Spinal cord (tissue), 9 donors: ENCODE measurements at regions not wholly inside any gene's neighbourhood (a gene's known extent, or its start where the extent isn't known, plus 50 kb on each side); places are given as distances from the start of the nearest gene placed in this dataset.

Experiments
- DNase-seq, 6 donors: peaks; one replicate each; pipeline versions ENCODE4 v3.0.0 to v3.0.0-alpha.2; 2013 to 2015; ENCODE audit warnings: low spot score in 6 of 6, low read depth in 4 of 6
- H3K27ac ChIP-seq: one replicate; pipeline ENCODE4 v1.5.1; 2013; ENCODE audit warnings: low read depth, low read length, control low read depth
- H3K27me3 ChIP-seq: one replicate; pipeline ENCODE4 v1.6.1; 2013; ENCODE audit warnings: low read length; ENCODE audit not compliant: control insufficient read depth, insufficient read depth
- H3K36me3 ChIP-seq: one replicate; pipeline ENCODE4 v1.6.1; 2013; ENCODE audit warnings: low read length; ENCODE audit not compliant: control insufficient read depth, insufficient read depth
- H3K4me1 ChIP-seq: one replicate; pipeline ENCODE4 v1.6.1; 2013; ENCODE audit warnings: low read length; ENCODE audit not compliant: control insufficient read depth, insufficient read depth
- H3K4me3 ChIP-seq: one replicate; pipeline ENCODE4 v1.5.1; 2013; ENCODE audit warnings: low read depth, low read length, control low read depth
- H3K9me3 ChIP-seq: one replicate; pipeline ENCODE4 v1.6.1; 2013; ENCODE audit warnings: low read length; ENCODE audit not compliant: control insufficient read depth, insufficient read depth
- whole genome bisulfite sequencing: methylation state at CpG from one replicate; pipeline ENCODE4 v1.1.5; 2013; ENCODE audit warnings: missing lambda C conversion rate; ENCODE audit not compliant: insufficient coverage; 5-methylcytosine and 5-hydroxymethylcytosine counted together
- donor health status: healthy.

DNA sequence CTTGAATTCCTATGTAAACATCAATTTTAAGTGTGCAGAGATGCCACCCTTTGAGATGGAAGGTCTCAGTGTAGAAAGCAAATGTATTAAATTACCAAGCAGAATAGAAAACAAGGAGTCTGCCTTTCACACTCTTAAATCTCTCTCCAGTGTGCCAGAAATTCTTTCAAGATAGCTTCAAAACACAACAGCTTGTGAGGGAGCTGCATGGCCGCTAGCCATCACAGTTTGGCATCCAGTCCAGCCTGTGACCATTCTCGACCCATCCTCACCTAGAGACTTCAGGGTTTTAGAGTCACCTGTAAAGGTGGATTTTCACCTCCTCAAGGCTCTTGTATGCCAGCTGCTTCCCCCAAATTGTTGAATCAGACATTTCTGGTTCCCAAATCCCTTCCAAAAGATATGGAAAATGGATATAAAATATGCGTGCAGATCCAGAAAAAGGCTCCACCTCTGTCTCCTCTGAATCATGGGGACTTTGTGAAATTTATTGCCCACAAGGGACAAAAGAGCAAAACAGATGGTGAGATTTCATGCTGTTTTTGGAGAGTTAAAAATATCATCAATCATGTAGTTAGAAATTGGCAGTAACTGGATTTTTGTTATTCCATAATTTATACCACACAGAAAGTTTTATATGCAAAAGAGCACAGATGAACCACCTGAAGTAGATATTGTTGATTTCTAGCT, 114.2 kb upstream of the THRB start:
- Histone ChIP-seq H3K4me1 (no peaks in the 10 kb centered on the region), H3K27me3 (no peaks in the 10 kb centered on the region), H3K27ac (no peak overlapping the region), H3K36me3 (no peaks in the 10 kb centered on the region), H3K4me3 (no peak overlapping the region), H3K9me3 (no peaks in the 10 kb centered on the region)
- DNase-seq: peak in 1 of 6 donors; percentile 64
- WGBS: 65% methylated on average over 2 of the region's 3 CpGs

DNA sequence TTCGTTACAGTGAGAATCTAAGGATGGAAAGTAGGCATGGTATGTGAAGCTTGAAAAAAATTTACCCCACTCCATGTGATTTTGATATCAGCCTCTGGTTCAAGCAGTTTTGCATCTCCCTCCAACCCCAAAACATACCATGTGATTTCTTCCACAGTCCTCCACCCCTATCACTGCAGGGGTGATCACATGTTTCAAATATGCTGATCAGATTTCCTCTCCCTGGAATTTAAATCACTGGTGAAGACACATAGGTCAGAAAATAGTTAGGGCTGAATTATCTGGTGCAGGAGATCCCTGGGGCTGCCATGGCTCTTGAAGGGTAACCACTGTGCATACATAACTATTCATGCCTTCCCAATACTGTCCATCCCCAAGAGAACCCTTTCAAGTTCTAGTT, 119.7 kb upstream of the THRB start:
- Histone ChIP-seq H3K9me3 (no peaks in the 10 kb centered on the region), H3K4me3 (no peak overlapping the region)
- no CpG with 5 or more reads among the region's 1 CpG for WGBS

DNA sequence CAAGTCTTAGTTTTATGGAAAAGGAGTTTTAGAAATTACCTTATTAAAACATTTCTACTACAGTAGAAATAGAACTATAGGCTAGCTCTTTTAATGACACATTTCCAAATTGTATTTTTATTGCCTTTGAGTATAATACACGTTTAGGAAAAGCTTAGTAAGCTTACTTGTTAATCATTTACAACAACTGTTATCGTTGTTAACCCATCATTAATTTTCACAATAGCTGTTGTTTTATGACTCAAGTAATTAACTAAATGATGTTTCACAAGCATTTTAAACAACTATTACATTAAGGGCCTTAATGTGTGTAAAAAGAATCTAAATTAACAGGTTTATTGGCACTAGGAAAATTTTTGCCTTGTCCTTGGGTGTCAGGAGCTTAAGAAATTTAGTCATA, 120.5 kb upstream of the THRB start:
- no peak overlapping the region for H3K27ac ChIP-seq
- no peaks in the 10 kb centered on the region for H3K4me1 ChIP-seq
- no peaks in the 10 kb centered on the region for H3K36me3 ChIP-seq
- no peaks in the 10 kb centered on the region for H3K9me3 ChIP-seq
- H3K27me3 ChIP-seq: no peaks in the 10 kb centered on the region
- no CpG with 5 or more reads among the region's 2 CpGs for WGBS
- H3K4me3 ChIP-seq: no peak overlapping the region
- DNase-seq: peak in 1 of 6 donors; percentile 58

More for the DNA sequence above, 119.7 kb upstream of the THRB start:
- no peaks in the 10 kb centered on the region for H3K36me3 ChIP-seq
- H3K4me1 ChIP-seq: no peaks in the 10 kb centered on the region
- DNase-seq: no peak
- no peak overlapping the region for H3K27ac ChIP-seq
- no peaks in the 10 kb centered on the region for H3K27me3 ChIP-seq

DNA sequence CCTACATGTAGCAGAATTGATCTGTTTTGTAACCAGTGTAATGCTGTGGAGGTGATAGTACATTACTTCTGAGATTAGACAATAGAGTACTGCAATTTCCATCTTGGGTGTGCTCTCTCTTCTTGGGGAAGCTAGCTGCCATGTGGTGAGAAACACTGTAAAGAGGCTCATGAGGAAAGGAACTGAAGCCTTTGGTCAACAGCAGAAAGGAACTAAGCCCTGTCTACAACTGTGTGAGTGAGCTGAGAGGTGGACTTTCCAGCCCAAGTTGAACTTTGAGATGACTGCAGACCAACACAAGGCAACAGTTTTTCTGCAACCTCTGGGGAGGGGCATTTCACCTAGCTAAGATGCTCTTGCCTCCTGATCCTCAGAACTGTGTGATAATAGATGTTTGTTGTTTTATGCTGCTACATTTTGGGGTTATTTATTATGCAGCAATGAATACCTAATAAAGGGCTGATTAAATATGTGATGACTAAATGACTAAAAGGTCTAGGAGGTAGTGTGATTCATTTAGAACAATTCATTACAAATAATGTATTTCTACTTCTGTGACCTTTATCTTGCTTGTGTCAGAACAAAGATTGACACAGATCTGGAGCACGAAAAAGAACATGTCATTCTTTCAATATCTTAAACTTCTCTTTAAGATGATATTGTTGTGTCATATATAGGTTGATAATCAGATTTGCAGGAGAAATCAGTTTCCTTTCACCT, 121.6 kb upstream of the THRB start:
- no peak for DNase-seq
- no peaks in the 10 kb centered on the region for H3K4me1 ChIP-seq
- H3K27ac ChIP-seq: no peak overlapping the region
- H3K9me3 ChIP-seq: no peaks in the 10 kb centered on the region
- no peak overlapping the region for H3K4me3 ChIP-seq
- H3K36me3 ChIP-seq: no peaks in the 10 kb centered on the region
- H3K27me3 ChIP-seq: no peaks in the 10 kb centered on the region
- no CpG with 5 or more reads among the region's 1 CpG for WGBS

DNA sequence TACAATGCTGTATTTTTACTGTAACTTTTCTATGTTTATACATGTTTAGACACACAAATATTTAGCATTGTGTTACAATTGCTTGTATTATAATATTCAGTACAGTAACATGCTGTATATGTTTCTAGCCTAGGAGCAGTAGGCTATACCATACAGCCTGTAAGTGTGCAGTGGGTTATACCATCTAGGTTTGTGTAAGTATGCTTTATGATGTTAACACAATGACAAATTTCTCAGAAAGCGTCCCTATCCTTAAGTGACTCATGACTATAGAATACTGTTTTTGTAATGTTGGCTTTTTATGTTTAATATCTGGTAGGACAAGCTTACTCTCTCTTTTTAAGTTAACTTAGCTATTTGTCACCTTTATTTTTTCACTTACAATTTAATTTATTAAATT, 127.5 kb upstream of the THRB start:
- Histone ChIP-seq H3K36me3 (no peaks in the 10 kb centered on the region), H3K9me3 (no peaks in the 10 kb centered on the region), H3K4me3 (no peak overlapping the region), H3K4me1 (no peaks in the 10 kb centered on the region), H3K27ac (no peak overlapping the region), H3K27me3 (no peaks in the 10 kb centered on the region)
- no peak for DNase-seq
- WGBS: no CpG with 5 or more reads among the region's 1 CpG

DNA sequence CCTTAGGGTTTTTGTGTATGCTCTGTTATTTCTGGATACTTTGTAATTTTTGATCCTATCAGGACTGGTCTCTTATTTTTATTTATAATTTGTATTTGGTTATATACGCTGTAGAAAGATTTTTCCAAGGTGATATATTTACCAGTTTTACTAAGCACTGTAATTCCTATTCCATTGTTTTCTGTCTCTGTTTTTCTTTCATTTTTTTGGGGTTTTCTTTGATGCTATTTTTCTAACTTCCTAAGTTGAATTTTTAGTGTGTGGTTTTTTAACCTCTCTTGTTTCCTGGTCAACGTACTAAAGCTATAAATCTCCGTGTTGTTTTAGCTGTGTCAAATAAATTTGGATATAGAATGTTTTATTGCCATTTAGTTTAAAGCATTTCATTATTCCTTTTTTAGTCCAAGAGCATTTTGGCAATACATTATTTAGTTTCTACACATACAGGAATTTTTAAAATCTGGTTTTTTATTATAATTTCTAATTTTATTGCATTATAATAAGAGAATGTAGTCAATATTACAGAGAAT, 128.1 kb upstream of the THRB start:
- no peak overlapping the region for H3K27ac ChIP-seq
- no peaks in the 10 kb centered on the region for H3K36me3 ChIP-seq
- DNase-seq: no peak
- H3K27me3 ChIP-seq: no peaks in the 10 kb centered on the region
- no CpG with 5 or more reads among the region's 3 CpGs for WGBS
- no peak overlapping the region for H3K4me3 ChIP-seq
- H3K4me1 ChIP-seq: no peaks in the 10 kb centered on the region
- no peaks in the 10 kb centered on the region for H3K9me3 ChIP-seq

DNA sequence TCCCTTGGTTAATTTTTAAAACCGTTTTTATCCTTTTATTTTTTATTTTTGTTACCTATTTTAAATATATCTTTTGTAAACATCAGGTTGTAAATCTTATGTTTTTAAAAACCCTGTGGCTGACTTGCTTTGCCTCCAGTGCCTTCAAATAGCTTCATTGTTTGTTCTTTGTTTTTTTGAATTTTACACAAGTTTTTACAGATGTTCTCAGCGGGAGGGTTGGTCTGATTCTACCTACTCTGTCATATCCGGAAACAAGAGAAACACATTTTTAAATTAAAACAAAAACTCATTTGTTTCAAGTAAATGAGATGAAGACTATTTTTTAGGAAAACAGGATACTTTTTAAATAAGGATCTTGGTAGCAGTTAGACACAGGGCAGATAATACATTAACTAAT, 129.0 kb upstream of the THRB start:
- H3K9me3 ChIP-seq: no peaks in the 10 kb centered on the region
- no peaks in the 10 kb centered on the region for H3K36me3 ChIP-seq
- no CpG with 5 or more reads among the region's 3 CpGs for WGBS
- no peaks in the 10 kb centered on the region for H3K27me3 ChIP-seq
- DNase-seq: peak in 2 of 6 donors; percentile 18 to 38
- H3K4me1 ChIP-seq: no peaks in the 10 kb centered on the region
- H3K27ac ChIP-seq: peak overlapping the region; percentile 7
- H3K4me3 ChIP-seq: no peak overlapping the region

DNA sequence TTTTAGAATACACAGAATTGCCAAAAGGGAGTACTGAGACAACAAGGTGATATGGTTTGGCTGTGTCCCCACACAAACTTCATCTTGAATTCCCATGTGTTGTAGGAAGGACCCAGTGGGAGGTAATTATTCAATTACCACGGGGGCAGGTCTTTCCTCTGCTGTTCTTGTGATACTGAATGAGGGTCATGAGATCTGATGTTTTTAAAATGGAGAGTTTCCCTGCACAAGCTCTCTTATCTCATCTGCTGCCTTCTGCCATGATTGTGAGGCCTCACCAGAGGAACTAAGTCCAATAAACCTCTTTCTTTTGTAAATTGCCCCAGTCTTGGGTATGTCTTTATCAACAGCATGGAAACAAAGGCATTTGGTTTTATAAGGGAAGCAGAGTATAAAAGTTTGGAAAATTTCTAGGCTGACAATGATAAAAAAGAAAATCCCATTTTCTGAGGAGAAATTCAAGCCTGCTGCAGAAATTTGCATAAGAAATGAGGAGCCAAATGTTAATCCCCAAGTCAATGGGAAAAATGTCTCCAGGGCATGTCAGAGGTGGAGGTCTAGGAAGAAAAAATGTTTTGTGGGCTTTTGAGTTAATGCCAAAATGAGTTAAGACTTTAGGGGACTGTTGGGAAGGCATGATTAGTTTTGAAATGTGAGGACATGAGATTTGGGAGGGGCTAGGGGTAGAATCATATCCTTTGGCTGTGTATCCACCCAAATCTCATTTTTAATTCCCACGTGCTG, 130.5 kb upstream of the THRB start:
- H3K4me3 ChIP-seq: no peak overlapping the region
- H3K9me3 ChIP-seq: no peaks in the 10 kb centered on the region
- WGBS: no CpG with 5 or more reads among the region's 2 CpGs
- no peak for DNase-seq
- no peaks in the 10 kb centered on the region for H3K27me3 ChIP-seq
- H3K4me1 ChIP-seq: no peaks in the 10 kb centered on the region
- no peak overlapping the region for H3K27ac ChIP-seq
- H3K36me3 ChIP-seq: no peaks in the 10 kb centered on the region

DNA sequence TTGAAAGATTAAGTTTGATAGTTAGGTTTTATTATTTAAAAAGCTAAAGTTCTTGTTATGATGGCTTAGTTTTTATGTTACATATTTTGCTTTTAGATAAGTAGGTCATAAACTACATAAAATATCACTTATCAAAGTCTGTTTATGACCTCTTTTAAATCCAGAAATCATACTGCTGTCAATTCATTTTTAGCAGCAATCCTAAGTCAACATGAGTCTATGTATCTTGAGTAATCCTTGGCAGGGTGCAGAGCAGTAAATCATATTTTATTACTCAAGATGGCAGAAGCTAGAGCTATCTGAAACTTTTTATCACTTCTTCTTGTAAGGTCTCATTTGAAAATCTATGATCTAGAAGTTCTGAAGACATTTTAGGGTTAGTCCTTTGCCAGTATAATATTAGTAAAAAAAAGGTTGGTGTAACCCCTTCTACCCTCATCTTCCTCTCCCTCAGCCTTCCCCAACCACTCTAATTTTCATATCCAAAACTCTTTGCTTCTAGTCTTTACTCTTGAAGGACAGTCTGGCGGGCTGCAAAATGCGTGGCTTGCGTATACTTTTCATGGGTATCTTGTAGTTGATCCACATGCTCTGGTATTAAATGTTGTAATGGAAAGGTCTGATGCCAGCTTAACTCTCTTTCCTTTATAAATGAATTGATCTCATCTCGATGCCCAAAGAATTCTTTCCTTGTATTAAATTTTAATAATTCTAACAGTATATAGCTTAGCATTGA, 134.0 kb upstream of the THRB start:
- WGBS: no CpG with 5 or more reads among the region's 4 CpGs
- H3K4me3 ChIP-seq: no peak overlapping the region
- no peak overlapping the region for H3K27ac ChIP-seq
- no peaks in the 10 kb centered on the region for H3K27me3 ChIP-seq
- H3K36me3 ChIP-seq: no peaks in the 10 kb centered on the region
- no peak for DNase-seq
- H3K4me1 ChIP-seq: no peaks in the 10 kb centered on the region
- no peaks in the 10 kb centered on the region for H3K9me3 ChIP-seq
